Thyroid gland (tissue), 4 donors: ENCODE measurements at regions not wholly inside any gene's neighbourhood (a gene's known extent, or its start where the extent isn't known, plus 50 kb on each side); places are given as distances from the start of the nearest gene placed in this dataset.
"Not testable (repeated sequence)": the region's sequence is repeated elsewhere in the genome, so short reads cannot be mapped to it uniquely, and the experiment has no call there.

Source experiments
- DNase-seq, 2 donors: peaks; one replicate each; pipeline ENCODE4 v3.0.0-alpha.2; 2019
- H3K27ac ChIP-seq, 3 donors: fragments of 200-600 bp; sonication (generic); 1 replicate in 2 of 3; 2 replicates in 1 of 3; pipeline ENCODE4 v1.5.1; 2016 to 2019; ENCODE audit warnings: mild to moderate bottlenecking in 1 of 3, moderate library complexity in 1 of 3
- H3K27me3 ChIP-seq: fragments of 200-600 bp; sonication (generic); one replicate; pipeline ENCODE4 v1.5.1; 2019
- H3K36me3 ChIP-seq, 2 donors: fragments of 200-600 bp; sonication (generic); one replicate each; pipeline ENCODE4 v1.5.1; 2016 to 2019
- H3K4me1 ChIP-seq, 2 donors: fragments of 200-600 bp; sonication (generic); one replicate each; pipeline ENCODE4 v1.5.1; 2017 to 2019
- H3K4me3 ChIP-seq, 3 donors: fragments of 200-600 bp; sonication (generic); replicated peaks in 1 of 3; 1 replicate in 2 of 3; 2 replicates in 1 of 3; pipeline ENCODE4 v1.5.1; 2016; ENCODE audit warnings: mild to moderate bottlenecking in 1 of 3
- H3K9me3 ChIP-seq: fragments of 200-600 bp; sonication (generic); one replicate; pipeline ENCODE4 v1.5.1; 2017
- CTCF ChIP-seq, 6 experiments: fragments of 200-600 bp in 3 of 6; fragments of 450-650 bp in 3 of 6; sonication (generic) in 3 of 6; IDR thresholded peaks; one replicate each; pipeline ENCODE4 v1.5.1; 2016 to 2019; ENCODE audit warnings: antibody characterized with exemption in 6 of 6, mild to moderate bottlenecking in 2 of 6, inconsistent platforms in 1 of 6, moderate library complexity in 1 of 6
- POLR2A ChIP-seq, 2 donors: fragments of 450-650 bp; IDR thresholded peaks; one replicate each; pipeline ENCODE4 v1.6.1; 2017; ENCODE audit warnings: antibody characterized with exemption in 2 of 2, mild to moderate bottlenecking in 2 of 2, moderate library complexity in 1 of 2
- WGBS, 2 donors: methylation state at CpG; one replicate each; pipeline ENCODE4 v1.1.5; 2017; 5-methylcytosine and 5-hydroxymethylcytosine counted together
- intact Hi-C: fragments of 100-400 bp; cut with DNase I; formaldehyde crosslinking; loops from one replicate; pipeline ENCODE4 v1.15.1; 2023

DNA sequence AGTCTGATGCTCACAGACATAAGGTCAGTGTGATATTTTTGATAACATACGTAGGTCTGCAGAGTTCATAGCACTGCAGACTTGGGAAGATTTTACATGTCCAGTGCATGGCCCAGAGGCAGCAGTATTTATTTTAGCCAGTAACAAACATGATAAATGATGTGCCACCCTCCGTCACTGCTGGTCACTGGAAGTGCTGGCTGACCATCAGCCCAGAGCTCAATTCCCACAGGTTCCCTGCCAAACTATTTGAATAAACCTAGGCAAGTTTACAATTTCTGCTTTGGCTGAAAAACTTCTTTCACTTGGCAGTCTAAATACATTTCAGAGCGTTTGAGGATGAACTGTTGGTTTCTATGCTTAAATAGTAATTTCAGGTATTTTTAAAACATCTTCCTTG, 135.5 kb upstream of the EDNRB start:
- no peak for DNase-seq
- 56 to 65% methylated on average over 3 of the region's 3 CpGs for WGBS, 2 donors
- no peaks in the 10 kb centered on the region for H3K4me1 ChIP-seq
- no peaks in the 10 kb centered on the region for H3K36me3 ChIP-seq
- TF ChIP-seq CTCF (IDR thresholded peaks at IDR 0.05), result no peak
- TF ChIP-seq POLR2A (IDR thresholded peaks at IDR 0.05), result no peak
- H3K27me3 ChIP-seq, result no peaks in the 10 kb centered on the region
- no peaks in the 10 kb centered on the region for H3K9me3 ChIP-seq
- no peak overlapping the region for H3K4me3 ChIP-seq
- intact Hi-C loops, result no loop called here
- no peak overlapping the region for H3K27ac ChIP-seq

DNA sequence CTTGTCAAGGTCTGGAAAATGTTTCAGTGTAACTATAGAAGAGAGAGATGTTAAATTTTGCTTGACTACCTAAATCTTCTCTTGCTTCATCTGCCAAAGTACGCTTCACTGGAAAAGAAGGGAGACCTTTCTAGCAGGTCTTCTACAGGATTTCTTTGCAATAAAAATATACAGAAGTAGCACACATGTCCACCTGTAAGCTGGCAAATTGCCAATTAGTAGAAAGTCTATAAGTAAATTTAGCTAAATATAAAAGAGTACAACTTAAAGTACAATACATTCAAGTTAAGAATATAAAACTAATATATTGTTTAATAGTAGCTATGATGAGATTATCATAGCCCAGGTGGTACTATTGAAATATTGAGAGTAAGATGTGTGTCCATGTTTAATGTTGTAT, 128.5 kb upstream of the EDNRB start:
- 89 to 92% methylated on average over 1 of the region's 1 CpG for WGBS, 2 donors
- Histone ChIP-seq H3K27me3 (no peaks in the 10 kb centered on the region), H3K4me3 (no peak overlapping the region), H3K4me1 (no peaks in the 10 kb centered on the region), H3K27ac (no peak overlapping the region), H3K36me3 (no peaks in the 10 kb centered on the region), H3K9me3 (no peaks in the 10 kb centered on the region)
- no peak for TF ChIP-seq CTCF (IDR thresholded peaks at IDR 0.05)
- intact Hi-C loops, result no loop called here
- DNase-seq, result no peak

GRCh38 chr13:78046331-78046730, 127.7 kb upstream of the EDNRB start:
- Histone ChIP-seq H3K4me3 (no peak overlapping the region), H3K27ac (no peak overlapping the region), H3K4me1 (no peaks in the 10 kb centered on the region), H3K36me3 (no peaks in the 10 kb centered on the region), H3K27me3 (no peaks in the 10 kb centered on the region), H3K9me3 (no peaks in the 10 kb centered on the region)
- no peak for DNase-seq
- 32 to 45% methylated on average over 2 of the region's 2 CpGs for WGBS, 2 donors
- intact Hi-C loops, result no loop called here
- TF ChIP-seq POLR2A (IDR thresholded peaks at IDR 0.05) (no peak), CTCF (IDR thresholded peaks at IDR 0.05) (no peak)

GRCh38 chr13:78045916-78046315, 127.3 kb upstream of the EDNRB start:
- Histone ChIP-seq H3K9me3 (no peaks in the 10 kb centered on the region), H3K36me3 (no peaks in the 10 kb centered on the region), H3K4me1 (no peaks in the 10 kb centered on the region), H3K27me3 (no peaks in the 10 kb centered on the region), H3K4me3 (no peak overlapping the region), H3K27ac (no peak overlapping the region)
- intact Hi-C loops, result no loop called here
- DNase-seq, result no peak
- 49 to 51% methylated on average over 3 of the region's 3 CpGs for WGBS, 2 donors
- no peak for TF ChIP-seq POLR2A (IDR thresholded peaks at IDR 0.05)
- no peak for TF ChIP-seq CTCF (IDR thresholded peaks at IDR 0.05)

GRCh38 chr13:78041366-78041765, 122.7 kb upstream of the EDNRB start:
- H3K27ac ChIP-seq, DNase-seq, intact Hi-C loops, H3K9me3 ChIP-seq, H3K36me3 ChIP-seq, H3K27me3 ChIP-seq, H3K4me1 ChIP-seq, H3K4me3 ChIP-seq: not testable (repeated sequence)
- 94% methylated on average over 3 of the region's 3 CpGs for WGBS, 2 donors

- DNase-seq, result no peak
- TF ChIP-seq CTCF (IDR thresholded peaks at IDR 0.05), result no peak
- WGBS, 2 donors, result 83 to 88% methylated on average over 4 of the region's 4 CpGs
- H3K27ac ChIP-seq, result no peak overlapping the region
- H3K27me3 ChIP-seq, result no peaks in the 10 kb centered on the region
- no peak overlapping the region for H3K4me3 ChIP-seq
- intact Hi-C loops, result no loop called here
- no peaks in the 10 kb centered on the region for H3K4me1 ChIP-seq
- H3K36me3 ChIP-seq, result no peaks in the 10 kb centered on the region
- H3K9me3 ChIP-seq, result no peaks in the 10 kb centered on the region
Measured at GRCh38 chr13:78040205-78040830, 121.7 kb upstream of the EDNRB start.
